Activated naive CD8-positive, alpha-beta T cell treated with anti-CD3 and anti-CD28 coated beads for 36 hours (primary cell): ENCODE measurements at regions not wholly inside any gene's neighbourhood (a gene's known extent, or its start where the extent isn't known, plus 50 kb on each side); places are given as distances from the start of the nearest gene placed in this dataset.
"Not testable (repeated sequence)": the region's sequence is repeated elsewhere in the genome, so short reads cannot be mapped to it uniquely, and the experiment has no call there.

Experiments
- DNase-seq: peaks from one replicate; pipeline ENCODE4 v3.0.0; 2021
- H3K27ac Mint-ChIP-seq: one replicate; pipeline ENCODE4 v1.8.0; 2022; ENCODE audit warnings: mild to moderate bottlenecking, moderate library complexity, mixed read lengths
- H3K27me3 Mint-ChIP-seq: one replicate; pipeline ENCODE4 v1.8.0; 2022; ENCODE audit warnings: mild to moderate bottlenecking, mixed read lengths
- H3K36me3 Mint-ChIP-seq: one replicate; pipeline ENCODE4 v1.8.0; 2021; ENCODE audit warnings: mild to moderate bottlenecking, mixed read lengths
- H3K4me1 Mint-ChIP-seq: one replicate; pipeline ENCODE4 v1.8.0; 2021; ENCODE audit warnings: mixed read lengths
- H3K4me3 Mint-ChIP-seq: one replicate; pipeline ENCODE4 v1.8.0; 2022; ENCODE audit warnings: mild to moderate bottlenecking, moderate library complexity, mixed read lengths
- H3K9me3 Mint-ChIP-seq: one replicate; pipeline ENCODE4 v1.8.0; 2022; ENCODE audit warnings: mixed read lengths

- H3K9me3 Mint-ChIP-seq: no peaks in the 10 kb centered on the region
- H3K27me3 Mint-ChIP-seq: no peaks in the 10 kb centered on the region
- H3K36me3 Mint-ChIP-seq: no peaks in the 10 kb centered on the region
Observed at GRCh38 chr3:187518616-187519015, 150.4 kb downstream of the RTP4 start.

GRCh38 chr3:187518207-187518606 is 150.0 kb downstream of the RTP4 start:
- no peaks in the 10 kb centered on the region for H3K9me3 Mint-ChIP-seq
- no peaks in the 10 kb centered on the region for H3K36me3 Mint-ChIP-seq
- DNase-seq: no peak
- H3K4me1 Mint-ChIP-seq: no peaks in the 10 kb centered on the region
- no peaks in the 10 kb centered on the region for H3K27me3 Mint-ChIP-seq
- H3K4me3 Mint-ChIP-seq: no peak overlapping the region
- H3K27ac Mint-ChIP-seq: no peak overlapping the region

More at GRCh38 chr3:187518616-187519015, 150.4 kb downstream of the RTP4 start:
- Mint-ChIP-seq H3K27ac (no peak overlapping the region), H3K4me3 (no peak overlapping the region), H3K4me1 (no peaks in the 10 kb centered on the region)
- no peak for DNase-seq

DNA sequence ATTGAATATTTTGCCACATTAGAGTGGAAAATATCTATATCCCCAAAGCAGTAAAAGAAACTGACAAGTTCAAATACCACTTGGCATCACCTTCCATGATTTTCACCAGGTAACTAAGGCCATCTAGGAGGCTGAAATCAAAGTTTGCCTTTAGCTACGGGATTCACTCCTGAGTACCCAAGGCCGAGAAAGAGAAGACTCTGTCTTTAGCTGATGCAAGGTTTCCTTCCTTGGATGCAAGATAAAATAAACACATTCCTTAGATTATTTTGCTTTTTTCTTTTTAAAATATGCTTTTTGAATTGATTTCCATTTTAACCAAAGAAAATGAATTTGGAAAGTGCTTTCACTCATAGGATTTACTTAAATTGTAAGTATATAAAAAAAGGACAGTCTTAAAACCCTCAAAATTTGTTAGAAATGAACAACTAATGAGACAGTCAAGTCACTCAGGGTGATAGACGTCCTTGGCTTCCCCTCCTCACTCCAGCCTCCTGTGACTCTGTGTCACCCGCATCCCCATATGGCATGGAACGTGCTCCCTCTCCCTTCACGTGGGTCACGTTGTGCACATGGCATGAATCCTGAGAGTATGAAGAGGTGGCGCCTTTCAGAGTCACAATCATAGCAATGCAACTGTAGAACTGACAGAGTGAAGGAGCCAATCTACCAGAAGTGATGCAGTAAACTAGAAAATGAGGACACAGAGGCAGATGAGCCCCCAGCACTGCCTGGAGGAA is 148.4 kb downstream of the RTP4 start:
- H3K4me3 Mint-ChIP-seq: no peak overlapping the region
- H3K27ac Mint-ChIP-seq: no peak overlapping the region
- no peaks in the 10 kb centered on the region for H3K4me1 Mint-ChIP-seq
- H3K27me3 Mint-ChIP-seq: no peaks in the 10 kb centered on the region
- H3K9me3 Mint-ChIP-seq: peaks cover 6% of the 10 kb centered on the region
- DNase-seq: no peak
- no peaks in the 10 kb centered on the region for H3K36me3 Mint-ChIP-seq

DNA sequence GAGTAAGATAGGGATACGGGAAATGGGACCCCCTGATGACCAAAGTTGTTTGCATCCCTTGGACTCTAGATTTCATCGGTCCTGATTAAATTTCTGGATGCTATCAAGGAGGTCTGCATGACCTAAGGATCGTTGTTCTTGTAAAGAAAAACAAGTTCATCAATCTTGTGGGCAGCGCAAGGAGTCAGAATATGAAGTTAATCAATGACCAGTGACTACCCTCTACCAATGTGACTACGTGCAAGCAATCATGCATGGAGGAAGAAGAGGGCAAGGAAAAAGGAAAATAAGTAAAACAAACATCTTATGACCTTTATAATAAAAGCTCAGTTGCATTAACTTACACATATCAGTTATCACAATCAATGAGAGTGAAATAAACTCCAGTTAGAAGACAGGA is 139.7 kb downstream of the RTP4 start:
- H3K27ac Mint-ChIP-seq: no peak overlapping the region
- no peak for DNase-seq
- no peaks in the 10 kb centered on the region for H3K36me3 Mint-ChIP-seq
- peaks cover 13% of the 10 kb centered on the region for H3K27me3 Mint-ChIP-seq
- no peak overlapping the region for H3K4me3 Mint-ChIP-seq
- no peaks in the 10 kb centered on the region for H3K4me1 Mint-ChIP-seq
- H3K9me3 Mint-ChIP-seq: peaks cover 6% of the 10 kb centered on the region

GRCh38 chr3:187507266-187507665 is 139.1 kb downstream of the RTP4 start:
- Mint-ChIP-seq H3K4me3 (no peak overlapping the region), H3K4me1 (no peaks in the 10 kb centered on the region), H3K27me3 (peaks cover 13% of the 10 kb centered on the region), H3K9me3 (peaks cover 2% of the 10 kb centered on the region), H3K36me3 (no peaks in the 10 kb centered on the region), H3K27ac (no peak overlapping the region)
- no peak for DNase-seq

GRCh38 chr3:187504435-187504834 is 136.2 kb downstream of the RTP4 start:
- H3K9me3 Mint-ChIP-seq: no peaks in the 10 kb centered on the region
- H3K4me1 Mint-ChIP-seq: no peaks in the 10 kb centered on the region
- no peak overlapping the region for H3K4me3 Mint-ChIP-seq
- H3K27me3 Mint-ChIP-seq: peaks cover 16% of the 10 kb centered on the region
- H3K27ac Mint-ChIP-seq: no peak overlapping the region
- no peaks in the 10 kb centered on the region for H3K36me3 Mint-ChIP-seq
- no peak for DNase-seq

- Mint-ChIP-seq H3K9me3 (no peaks in the 10 kb centered on the region), H3K27ac (no peak overlapping the region), H3K27me3 (peaks cover 19% of the 10 kb centered on the region), H3K36me3 (no peaks in the 10 kb centered on the region), H3K4me1 (no peaks in the 10 kb centered on the region), H3K4me3 (no peak overlapping the region)
- DNase-seq: no peak
Observed at GRCh38 chr3:187498211-187498724, 130.1 kb downstream of the RTP4 start.

DNA sequence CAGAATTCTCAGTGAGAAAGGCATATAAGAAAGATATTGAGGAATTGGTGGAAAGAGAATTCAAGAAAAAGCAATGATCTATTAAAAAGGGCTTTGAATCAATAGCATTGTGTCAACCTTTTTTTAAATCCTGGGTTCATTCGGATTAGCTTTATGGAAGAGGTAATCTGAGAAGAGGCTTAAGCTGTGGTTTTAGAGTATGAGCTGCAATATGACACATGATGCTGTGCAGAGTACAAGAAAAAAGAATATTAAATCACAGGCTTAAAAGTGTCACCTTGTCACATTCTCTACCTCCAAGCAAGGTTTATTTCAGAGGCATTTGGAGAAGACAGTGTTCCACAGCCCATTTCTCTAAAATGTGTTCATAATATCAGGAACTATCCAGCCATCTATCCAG is 128.9 kb downstream of the RTP4 start:
- no peak overlapping the region for H3K27ac Mint-ChIP-seq
- H3K4me1 Mint-ChIP-seq: no peaks in the 10 kb centered on the region
- peaks cover 2% of the 10 kb centered on the region for H3K9me3 Mint-ChIP-seq
- H3K27me3 Mint-ChIP-seq: peaks cover 24% of the 10 kb centered on the region
- no peak for DNase-seq
- H3K4me3 Mint-ChIP-seq: no peak overlapping the region
- H3K36me3 Mint-ChIP-seq: no peaks in the 10 kb centered on the region

- H3K27ac Mint-ChIP-seq, H3K4me1 Mint-ChIP-seq, H3K9me3 Mint-ChIP-seq, DNase-seq, H3K4me3 Mint-ChIP-seq, H3K36me3 Mint-ChIP-seq: not testable (repeated sequence)
- H3K27me3 Mint-ChIP-seq: peaks cover 16% of the 10 kb centered on the region
Observed at GRCh38 chr3:187494056-187494455, 125.9 kb downstream of the RTP4 start.

- Mint-ChIP-seq H3K4me3 (no peak overlapping the region), H3K36me3 (no peaks in the 10 kb centered on the region), H3K27ac (no peak overlapping the region), H3K4me1 (no peaks in the 10 kb centered on the region), H3K27me3 (peaks cover 17% of the 10 kb centered on the region), H3K9me3 (peaks cover 2% of the 10 kb centered on the region)
- no peak for DNase-seq
Observed at GRCh38 chr3:187491371-187491770, 123.2 kb downstream of the RTP4 start.

DNA sequence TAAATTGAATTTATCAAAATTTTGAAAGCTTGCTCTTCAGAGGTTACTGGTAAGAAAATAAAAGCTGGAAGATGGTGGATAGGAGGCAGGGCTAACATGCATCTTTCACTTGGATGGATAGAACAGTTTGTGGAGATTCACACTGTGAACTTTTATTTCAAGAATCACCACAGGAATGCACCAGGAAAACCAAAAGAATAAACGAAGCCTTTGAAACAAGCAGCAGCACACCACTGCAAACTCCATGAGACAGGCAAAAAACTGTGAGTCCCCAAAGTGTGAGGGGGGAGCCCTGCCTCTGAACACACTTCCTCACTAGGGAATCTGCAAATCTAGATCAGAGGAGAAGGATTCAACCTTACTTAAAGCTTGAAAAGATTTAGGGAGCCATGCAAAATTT is 122.2 kb downstream of the RTP4 start:
- H3K9me3 Mint-ChIP-seq: peaks cover 2% of the 10 kb centered on the region
- no peak overlapping the region for H3K27ac Mint-ChIP-seq
- no peak for DNase-seq
- no peaks in the 10 kb centered on the region for H3K36me3 Mint-ChIP-seq
- no peaks in the 10 kb centered on the region for H3K4me1 Mint-ChIP-seq
- peaks cover 20% of the 10 kb centered on the region for H3K27me3 Mint-ChIP-seq
- H3K4me3 Mint-ChIP-seq: no peak overlapping the region

- Mint-ChIP-seq H3K4me3 (no peak overlapping the region), H3K9me3 (no peaks in the 10 kb centered on the region), H3K4me1 (no peaks in the 10 kb centered on the region), H3K27me3 (peaks cover 20% of the 10 kb centered on the region), H3K36me3 (no peaks in the 10 kb centered on the region), H3K27ac (no peak overlapping the region)
- no peak for DNase-seq
Observed at GRCh38 chr3:187484547-187485295, 116.5 kb downstream of the RTP4 start.

DNA sequence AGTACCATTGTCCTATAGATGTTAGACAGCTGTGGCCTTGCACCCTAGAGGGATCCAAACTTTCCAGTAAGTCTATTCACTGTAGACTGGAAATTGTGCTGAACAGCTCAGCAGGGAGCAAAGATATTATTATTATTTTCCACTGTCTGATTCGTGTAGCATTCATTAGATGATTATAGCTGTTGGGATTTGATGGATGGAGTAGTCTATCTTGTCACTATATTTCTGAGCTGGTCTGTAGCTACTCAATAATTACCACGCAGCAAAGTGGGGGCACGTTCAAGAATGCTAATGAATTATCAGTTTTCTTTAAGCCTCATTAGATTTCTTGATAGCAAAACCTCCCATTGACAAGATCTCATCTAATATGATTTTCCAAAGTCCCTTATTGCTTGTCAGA is 113.2 kb downstream of the RTP4 start:
- H3K9me3 Mint-ChIP-seq: peaks cover 5% of the 10 kb centered on the region
- H3K27me3 Mint-ChIP-seq: peaks cover 13% of the 10 kb centered on the region
- H3K27ac Mint-ChIP-seq: no peak overlapping the region
- H3K4me1 Mint-ChIP-seq: no peaks in the 10 kb centered on the region
- DNase-seq: no peak
- no peaks in the 10 kb centered on the region for H3K36me3 Mint-ChIP-seq
- no peak overlapping the region for H3K4me3 Mint-ChIP-seq

DNA sequence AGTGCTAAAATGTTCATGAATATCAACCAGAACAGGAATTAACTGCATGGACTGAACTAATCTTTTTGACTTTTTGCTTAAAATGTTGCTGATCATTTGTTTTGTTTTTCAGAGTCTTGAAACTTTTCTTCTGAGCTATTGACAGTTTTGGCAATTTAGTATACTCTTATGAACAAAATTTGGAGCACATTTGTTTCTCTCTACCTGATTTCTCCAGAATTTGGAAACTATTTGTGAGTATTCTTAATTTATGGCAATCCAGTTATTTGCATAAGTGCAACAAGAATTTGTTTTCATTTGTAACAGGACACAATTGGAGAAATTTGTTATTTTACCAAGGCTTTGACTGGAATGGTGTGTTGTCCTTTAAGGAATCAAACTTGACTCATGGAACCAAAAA is 107.4 kb downstream of the RTP4 start:
- H3K27me3 Mint-ChIP-seq: peaks cover 14% of the 10 kb centered on the region
- H3K9me3 Mint-ChIP-seq: peaks cover 20% of the 10 kb centered on the region
- H3K4me3 Mint-ChIP-seq, DNase-seq, H3K4me1 Mint-ChIP-seq, H3K27ac Mint-ChIP-seq, H3K36me3 Mint-ChIP-seq: not testable (repeated sequence)

- no peak overlapping the region for H3K4me3 Mint-ChIP-seq
- H3K27ac Mint-ChIP-seq: no peak overlapping the region
- peaks cover 20% of the 10 kb centered on the region for H3K9me3 Mint-ChIP-seq
- H3K36me3 Mint-ChIP-seq: no peaks in the 10 kb centered on the region
- peaks cover 26% of the 10 kb centered on the region for H3K27me3 Mint-ChIP-seq
- no peak for DNase-seq
- H3K4me1 Mint-ChIP-seq: no peaks in the 10 kb centered on the region
Observed at GRCh38 chr3:187473778-187474406, 105.7 kb downstream of the RTP4 start.
